ENCODE measurements at regions not wholly inside any gene's neighbourhood (a gene's known extent, or its start where the extent isn't known, plus 50 kb on each side); places are given as distances from the start of the nearest gene placed in this dataset.

GRCh38 chr18:78721238-78721875, 258.3 kb upstream of the SALL3 start:
- DNase-seq, result no peak

GRCh38 chr18:78721981-78722380, 257.6 kb upstream of the SALL3 start:
- DNase-seq, result no peak

GRCh38 chr18:78722386-78722785, 257.2 kb upstream of the SALL3 start:
- DNase-seq, result no peak

DNA sequence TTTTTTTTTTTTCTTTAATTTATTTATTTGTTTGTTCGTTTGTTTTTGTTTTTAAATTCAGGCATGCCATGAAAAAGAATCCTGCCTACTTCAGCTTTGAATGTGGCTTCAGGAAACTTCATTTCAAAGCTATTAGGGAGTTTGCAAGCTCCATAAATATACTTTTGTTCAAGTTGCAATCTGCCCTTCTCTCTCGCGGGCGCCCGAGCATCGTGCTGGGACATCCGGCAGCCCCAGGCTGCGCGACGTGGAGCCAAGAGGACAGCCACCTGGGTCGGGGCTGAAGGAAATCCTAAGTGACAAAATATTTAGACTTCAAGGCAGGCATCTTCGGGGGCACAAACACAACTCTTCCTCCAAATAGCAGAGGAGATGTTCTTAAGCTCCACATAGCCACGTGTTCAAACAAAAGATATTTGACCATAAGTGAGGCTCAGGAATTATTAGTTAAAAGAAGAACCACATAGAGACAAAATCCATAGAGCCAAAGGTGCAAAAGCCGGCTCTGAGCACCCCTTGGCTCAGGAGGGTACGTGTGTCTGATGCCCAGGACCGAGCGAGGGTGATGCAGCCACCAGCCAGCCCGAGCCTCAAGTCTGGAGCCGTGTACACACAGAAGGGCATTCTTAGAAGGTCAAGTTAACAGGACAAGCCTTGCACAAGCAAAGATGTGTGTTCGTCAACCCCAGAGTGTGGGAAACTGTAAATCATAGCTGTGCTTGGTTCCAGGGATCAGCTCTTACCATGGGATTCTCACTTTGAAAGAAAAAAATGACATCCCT, 256.5 kb upstream of the SALL3 start:
- DNase-seq, result no peak

GRCh38 chr18:78724214-78724914, 255.3 kb upstream of the SALL3 start:
- DNase-seq, result no peak

DNA sequence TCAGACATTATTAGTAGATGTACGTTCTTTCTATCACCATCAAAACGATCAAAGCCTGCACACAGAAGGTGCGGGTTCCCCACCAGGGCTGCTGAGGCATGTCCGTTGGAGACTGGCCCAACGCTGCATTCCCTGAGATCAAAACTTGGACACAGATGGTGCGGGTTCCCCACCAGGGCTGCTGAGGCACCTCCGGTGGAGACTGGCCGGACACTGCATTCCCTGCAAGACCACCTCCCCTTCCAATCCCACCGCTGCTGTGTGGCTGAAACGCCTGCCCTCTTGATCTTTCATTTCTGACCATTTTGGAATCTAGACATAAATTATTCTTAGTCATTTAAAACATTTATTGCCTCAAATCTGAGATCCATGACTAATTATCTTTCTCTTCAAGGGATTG, 254.2 kb upstream of the SALL3 start:
- no peak for DNase-seq

DNA sequence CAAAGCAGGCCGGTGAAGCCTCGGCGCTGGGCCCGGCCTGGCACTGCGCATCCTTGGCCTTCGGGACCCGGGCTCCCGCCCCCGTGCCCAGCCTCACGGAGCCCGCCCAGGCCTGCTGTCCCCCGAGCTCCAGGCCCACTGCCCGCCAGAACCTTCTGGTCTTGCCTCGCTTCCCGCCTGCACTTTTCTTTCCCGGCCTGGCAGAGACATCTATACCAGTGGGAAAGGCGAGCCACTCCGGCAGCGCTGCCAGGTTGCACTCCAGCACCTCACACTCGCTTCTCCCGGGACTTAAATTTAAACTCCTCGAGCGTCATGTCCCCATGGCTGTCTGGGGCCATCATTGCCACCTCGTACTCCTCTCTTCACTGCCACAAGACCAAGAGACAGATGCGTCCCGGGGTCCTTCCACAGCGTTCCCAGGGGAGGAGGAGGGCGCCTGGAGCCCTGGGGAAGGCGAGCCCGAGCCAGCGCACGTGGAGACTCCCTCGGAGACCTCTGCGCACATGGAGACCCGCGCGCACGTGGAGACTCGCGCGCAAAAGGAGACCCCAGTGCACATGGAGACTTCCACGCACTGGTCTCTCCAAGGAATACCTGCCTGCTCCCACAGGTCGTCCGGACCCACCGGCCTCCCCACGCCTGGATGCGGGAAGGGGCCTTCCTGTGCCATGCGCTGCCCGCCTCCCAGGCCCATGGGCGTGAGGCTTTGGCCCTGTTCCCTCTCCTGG, 253.1 kb upstream of the SALL3 start:
- no peak for DNase-seq

DNA sequence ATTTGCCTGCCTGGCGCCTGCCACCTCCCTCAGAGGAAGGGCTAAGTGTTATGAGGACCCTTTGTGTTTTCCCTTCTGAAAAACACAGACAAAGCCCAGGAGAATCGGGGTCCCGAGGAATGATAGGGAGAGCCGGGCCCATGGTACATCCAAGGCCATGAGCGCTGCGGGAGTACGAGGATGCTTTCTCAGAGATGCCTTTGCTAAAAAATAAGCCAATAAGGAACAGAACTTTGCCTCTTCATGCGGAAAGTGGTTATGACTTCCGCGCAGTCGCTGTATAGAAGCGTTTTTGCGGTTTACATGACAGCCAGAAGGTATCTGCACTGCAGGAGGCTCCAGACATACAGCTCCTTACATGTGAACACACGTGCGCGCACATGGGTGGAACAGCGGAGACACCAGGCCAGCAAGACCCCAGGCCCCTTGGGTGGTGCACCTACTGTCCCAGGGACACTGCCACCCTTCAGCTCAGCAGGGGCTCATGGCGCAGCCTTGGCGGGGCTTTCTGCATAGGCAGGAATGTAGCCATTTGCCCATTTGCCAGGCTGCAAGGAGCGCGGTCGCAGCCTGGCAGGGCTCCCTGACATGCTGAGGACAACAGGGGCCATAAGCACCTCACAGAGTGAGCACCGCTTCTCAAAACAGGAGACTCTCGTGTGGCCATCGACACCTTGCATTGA, 252.4 kb upstream of the SALL3 start:
- no peak for DNase-seq

DNA sequence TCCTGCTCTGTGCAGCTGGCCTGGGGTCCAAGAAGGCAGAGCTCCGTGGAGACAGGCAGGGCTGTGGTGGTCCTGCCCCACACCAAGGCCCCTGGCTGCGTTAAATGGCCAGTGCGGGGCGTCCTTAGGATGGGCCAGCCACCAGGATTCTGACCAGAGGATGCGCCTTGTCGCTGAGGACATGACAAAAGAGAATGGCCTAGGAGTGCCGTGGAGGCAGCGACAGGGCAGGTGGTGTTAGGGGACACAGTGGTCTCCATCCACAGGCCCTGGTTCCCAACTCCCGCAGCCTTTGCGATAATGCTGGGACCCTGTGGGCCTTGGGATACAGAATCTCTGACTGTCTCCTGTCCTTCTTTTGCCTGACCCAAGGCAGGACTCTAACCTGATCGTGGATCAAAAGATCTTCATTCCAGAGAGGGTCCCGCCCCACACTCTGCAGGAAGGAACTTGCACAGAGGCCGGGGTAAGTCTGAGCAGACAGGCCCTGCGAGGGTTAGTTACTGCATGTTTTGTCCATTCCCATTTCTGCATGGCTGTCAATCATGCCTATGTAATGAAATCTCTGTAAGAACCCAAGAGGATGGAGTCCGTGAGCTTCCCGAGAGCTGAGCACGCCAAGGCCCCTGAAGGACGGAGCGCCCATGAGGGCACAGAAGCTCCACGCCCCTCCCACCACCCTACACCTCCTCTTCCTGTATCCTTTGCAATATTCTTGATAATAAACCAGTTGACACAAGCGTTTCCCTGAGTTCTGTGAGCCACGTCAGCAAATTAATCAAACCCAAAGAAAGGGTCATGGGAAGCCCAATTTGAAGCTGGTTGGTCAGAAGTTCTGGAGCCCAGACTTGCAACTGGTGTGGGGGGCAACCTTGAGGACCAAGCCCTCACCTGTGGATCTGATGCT, 251.5 kb upstream of the SALL3 start:
- DNase-seq, result no peak

- no peak for DNase-seq
Observed at GRCh38 chr18:78728784-78729467, 250.7 kb upstream of the SALL3 start.

DNA sequence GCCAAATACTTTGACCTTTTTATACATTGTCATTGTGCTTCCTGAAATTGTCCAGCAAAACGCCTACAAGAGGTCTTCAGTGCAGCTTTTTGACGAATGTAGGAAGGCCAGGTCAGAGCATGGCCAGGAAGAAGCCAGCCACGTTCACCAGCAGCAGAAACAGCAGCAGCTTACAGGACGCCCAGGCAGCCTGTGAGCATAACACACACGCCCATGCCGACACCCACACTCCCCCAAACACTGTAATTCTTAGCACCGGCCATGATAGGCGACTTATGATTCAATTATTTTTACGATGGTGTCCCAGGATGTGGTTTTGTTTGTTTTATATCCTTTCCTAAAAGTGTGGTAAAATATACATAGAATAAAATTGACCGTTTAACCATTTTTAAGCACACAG, 249.1 kb upstream of the SALL3 start:
- DNase-seq, result no peak

DNA sequence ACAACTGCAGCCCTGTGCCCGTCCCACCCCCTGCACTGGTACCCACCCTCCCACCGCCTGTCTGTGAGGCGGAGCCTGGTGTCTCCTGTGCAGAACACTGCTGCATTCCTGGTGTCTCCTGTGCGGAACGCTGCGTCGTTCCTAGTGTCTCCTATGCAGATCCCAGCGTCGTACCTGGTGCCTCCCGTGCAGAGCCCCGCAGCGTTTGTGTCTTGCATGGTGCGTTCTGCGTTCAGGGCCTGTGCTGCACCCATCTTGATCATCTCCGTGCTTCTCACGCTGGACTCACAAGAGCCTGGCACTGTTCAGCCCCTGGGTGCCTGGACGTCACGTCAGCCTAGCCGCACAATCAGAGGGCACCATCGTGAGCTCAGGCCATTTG, 248.6 kb upstream of the SALL3 start:
- no peak for DNase-seq

DNA sequence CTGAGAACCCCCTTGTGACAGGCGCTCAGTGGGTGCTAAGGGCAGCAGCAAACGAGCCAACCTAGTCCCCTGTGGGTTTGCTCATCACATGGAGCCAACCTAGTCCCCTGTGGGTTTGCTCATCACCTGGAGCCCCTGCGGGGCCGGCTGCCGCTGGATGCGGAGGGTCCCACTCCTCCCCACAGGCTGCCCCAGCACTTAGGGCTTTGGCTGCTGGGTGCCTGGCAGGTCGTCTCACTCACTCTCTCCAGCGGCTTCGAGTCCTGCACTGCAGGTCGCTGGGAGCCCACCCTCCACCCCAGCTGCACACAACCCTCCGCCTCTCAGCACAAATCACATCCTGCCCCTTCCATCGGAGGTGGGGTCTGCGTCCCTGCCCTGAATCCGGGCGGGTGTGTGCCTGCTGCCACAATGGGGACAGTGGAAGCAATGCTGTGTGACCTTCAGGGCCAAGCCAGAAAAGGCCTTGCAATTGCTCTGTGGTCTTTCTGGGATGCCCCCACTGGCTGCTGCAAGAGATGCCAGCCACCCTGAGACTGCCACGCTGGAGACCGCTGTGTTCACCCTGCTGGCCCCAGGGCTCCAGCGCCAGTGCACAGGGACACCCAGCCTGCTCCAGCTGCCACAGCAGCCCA, 248.1 kb upstream of the SALL3 start:
- no peak for DNase-seq

GRCh38 chr18:78732273-78733210, 247.1 kb upstream of the SALL3 start:
- no peak for DNase-seq

GRCh38 chr18:78733762-78734613, 245.6 kb upstream of the SALL3 start:
- DNase-seq, result no peak

GRCh38 chr18:78734614-78734945, 245.0 kb upstream of the SALL3 start:
- no peak for DNase-seq

- DNase-seq, result no peak
Observed at GRCh38 chr18:78735131-78736014, 244.2 kb upstream of the SALL3 start.
